ENCODE measurements at regions not wholly inside any gene's neighbourhood (a gene's known extent, or its start where the extent isn't known, plus 50 kb on each side); places are given as distances from the start of the nearest gene placed in this dataset.

DNA sequence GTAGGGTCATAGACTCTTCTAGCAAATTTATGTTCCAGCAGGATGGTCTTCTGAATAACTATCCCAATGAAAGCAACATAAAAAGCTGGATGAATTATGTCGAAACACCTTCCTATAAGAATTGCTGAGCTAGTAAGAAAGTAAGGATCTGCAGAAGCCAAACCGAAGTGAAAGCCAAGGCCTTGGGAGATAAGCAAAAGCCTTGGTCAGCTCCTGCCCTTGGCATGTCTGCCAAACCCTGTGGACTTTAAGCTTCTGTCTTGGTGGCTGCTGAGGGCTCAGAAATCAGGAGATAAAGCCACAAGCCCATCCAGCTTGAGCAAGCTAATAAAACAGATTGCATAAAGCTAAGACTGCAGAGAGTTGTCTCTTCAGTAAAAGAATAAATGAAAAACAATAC, 81.2 kb upstream of the KCND3 start:
- Histone ChIP-seq H2AFZ (ENCODE audit: low read length) (no peak overlapping the region), H3K36me3 (ENCODE audit: control insufficient read depth, insufficient read depth, low read length) (no peaks in the 10 kb centered on the region), H3K4me2 (ENCODE audit: extremely low read depth, insufficient read depth, low read length) (no peak overlapping the region), H3K9me3 (ENCODE audit: control insufficient read depth, insufficient read depth, low read depth, low read length) (no peaks in the 10 kb centered on the region), H3K27ac (ENCODE audit: insufficient read depth, low read length) (no peak overlapping the region), H3K9ac (ENCODE audit: insufficient read depth, low read length) (no peak overlapping the region), H3K4me3 (replicated peaks in 1 of 4; ENCODE audit: control extremely low read depth in 1 of 4, insufficient read depth in 1 of 4, low read depth in 3 of 4, low read length in 4 of 4) (no peak overlapping the region), H3K79me2 (ENCODE audit: control insufficient read depth, insufficient read depth, low read length) (no peaks in the 10 kb centered on the region), H3K4me1 (ENCODE audit: control insufficient read depth, extremely low read depth, insufficient read depth, low read length) (no peaks in the 10 kb centered on the region), H3K27me3 (ENCODE audit: control insufficient read depth, insufficient read depth, low read length) (no peaks in the 10 kb centered on the region), H4K20me1 (ENCODE audit: control insufficient read depth, extremely low read depth, insufficient read depth, low read length) (no peaks in the 10 kb centered on the region)
- DNase-seq (ENCODE audit: low read depth in 2 of 2), result no peak
- no peak for TF ChIP-seq EZH2 (IDR thresholded peaks at IDR 0.05; ENCODE audit: low read length, missing control alignments)
- TF ChIP-seq, protein P1, sequence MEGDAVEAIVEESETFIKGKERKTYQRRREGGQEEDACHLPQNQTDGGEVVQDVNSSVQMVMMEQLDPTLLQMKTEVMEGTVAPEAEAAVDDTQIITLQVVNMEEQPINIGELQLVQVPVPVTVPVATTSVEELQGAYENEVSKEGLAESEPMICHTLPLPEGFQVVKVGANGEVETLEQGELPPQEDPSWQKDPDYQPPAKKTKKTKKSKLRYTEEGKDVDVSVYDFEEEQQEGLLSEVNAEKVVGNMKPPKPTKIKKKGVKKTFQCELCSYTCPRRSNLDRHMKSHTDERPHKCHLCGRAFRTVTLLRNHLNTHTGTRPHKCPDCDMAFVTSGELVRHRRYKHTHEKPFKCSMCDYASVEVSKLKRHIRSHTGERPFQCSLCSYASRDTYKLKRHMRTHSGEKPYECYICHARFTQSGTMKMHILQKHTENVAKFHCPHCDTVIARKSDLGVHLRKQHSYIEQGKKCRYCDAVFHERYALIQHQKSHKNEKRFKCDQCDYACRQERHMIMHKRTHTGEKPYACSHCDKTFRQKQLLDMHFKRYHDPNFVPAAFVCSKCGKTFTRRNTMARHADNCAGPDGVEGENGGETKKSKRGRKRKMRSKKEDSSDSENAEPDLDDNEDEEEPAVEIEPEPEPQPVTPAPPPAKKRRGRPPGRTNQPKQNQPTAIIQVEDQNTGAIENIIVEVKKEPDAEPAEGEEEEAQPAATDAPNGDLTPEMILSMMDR (conservative IDR thresholded peaks at IDR 0.05 in 1 of 2, IDR thresholded peaks at IDR 0.05 in 1 of 2; ENCODE audit: low read depth in 1 of 2, low read length in 2 of 2), result no peak

DNA sequence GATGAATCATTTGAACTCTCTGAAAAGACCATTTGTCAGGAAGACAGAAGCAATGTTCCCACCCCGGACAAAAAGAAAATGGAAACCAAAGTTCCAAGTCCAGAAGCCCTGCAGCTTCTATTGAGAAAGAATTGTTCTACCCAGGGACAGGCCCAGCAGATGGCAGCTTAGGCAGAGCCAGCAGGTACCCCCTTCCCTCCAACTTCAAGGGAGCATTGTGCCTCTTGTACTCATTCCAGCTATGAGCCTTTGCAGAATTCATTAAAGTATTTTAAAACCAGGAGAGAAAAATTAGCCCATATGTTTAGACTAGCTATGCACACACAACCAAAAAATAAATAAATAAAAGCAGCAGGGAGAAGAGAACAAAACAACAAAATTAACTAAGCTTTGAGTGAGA, 85.2 kb upstream of the KCND3 start:
- TF ChIP-seq, protein P1 (conservative IDR thresholded peaks at IDR 0.05 in 1 of 2, IDR thresholded peaks at IDR 0.05 in 1 of 2; ENCODE audit: low read depth in 1 of 2, low read length in 2 of 2), result no peak
- no peak for TF ChIP-seq EZH2 (IDR thresholded peaks at IDR 0.05; ENCODE audit: low read length, missing control alignments)
- no peak for DNase-seq (ENCODE audit: low read depth in 2 of 2)
- Histone ChIP-seq H4K20me1 (ENCODE audit: control insufficient read depth, extremely low read depth, insufficient read depth, low read length) (no peaks in the 10 kb centered on the region), H3K27me3 (ENCODE audit: control insufficient read depth, insufficient read depth, low read length) (no peaks in the 10 kb centered on the region), H3K4me3 (replicated peaks in 1 of 4; ENCODE audit: control extremely low read depth in 1 of 4, insufficient read depth in 1 of 4, low read depth in 3 of 4, low read length in 4 of 4) (no peak overlapping the region), H3K27ac (ENCODE audit: insufficient read depth, low read length) (no peak overlapping the region), H3K9ac (ENCODE audit: insufficient read depth, low read length) (no peak overlapping the region), H2AFZ (ENCODE audit: low read length) (no peak overlapping the region), H3K36me3 (ENCODE audit: control insufficient read depth, insufficient read depth, low read length) (no peaks in the 10 kb centered on the region), H3K9me3 (ENCODE audit: control insufficient read depth, insufficient read depth, low read depth, low read length) (no peaks in the 10 kb centered on the region), H3K79me2 (ENCODE audit: control insufficient read depth, insufficient read depth, low read length) (no peaks in the 10 kb centered on the region), H3K4me1 (ENCODE audit: control insufficient read depth, extremely low read depth, insufficient read depth, low read length) (no peaks in the 10 kb centered on the region), H3K4me2 (ENCODE audit: extremely low read depth, insufficient read depth, low read length) (no peak overlapping the region)

DNA sequence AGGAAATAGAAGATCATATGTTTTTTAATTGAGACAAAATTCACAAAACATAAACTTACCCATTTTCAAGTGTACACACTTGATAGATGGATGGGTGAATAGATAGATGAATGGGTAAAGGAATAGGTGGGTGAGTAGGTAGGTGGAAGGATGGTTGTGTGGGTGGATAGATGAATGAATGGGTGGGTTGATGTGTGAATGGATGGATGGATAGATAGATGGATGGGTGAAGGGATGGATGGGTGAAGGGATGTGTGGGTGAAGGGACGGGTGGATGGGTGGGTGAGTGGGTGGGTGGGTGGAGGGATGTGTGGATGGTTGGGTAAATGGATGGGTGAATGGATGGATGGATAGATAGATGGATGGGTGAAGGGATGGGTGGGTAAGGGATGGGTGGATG, 86.1 kb upstream of the KCND3 start:
- H3K36me3 ChIP-seq (ENCODE audit: control insufficient read depth, insufficient read depth, low read length), result no peaks in the 10 kb centered on the region
- no peaks in the 10 kb centered on the region for H3K27me3 ChIP-seq (ENCODE audit: control insufficient read depth, insufficient read depth, low read length)
- H3K4me2 ChIP-seq (ENCODE audit: extremely low read depth, insufficient read depth, low read length), result no peak overlapping the region
- no peak overlapping the region for H3K4me3 ChIP-seq (replicated peaks in 1 of 4; ENCODE audit: control extremely low read depth in 1 of 4, insufficient read depth in 1 of 4, low read depth in 3 of 4, low read length in 4 of 4)
- no peak overlapping the region for H3K9ac ChIP-seq (ENCODE audit: insufficient read depth, low read length)
- no peak for DNase-seq (ENCODE audit: low read depth in 2 of 2)
- H4K20me1 ChIP-seq (ENCODE audit: control insufficient read depth, extremely low read depth, insufficient read depth, low read length), result no peaks in the 10 kb centered on the region
- H3K9me3 ChIP-seq (ENCODE audit: control insufficient read depth, insufficient read depth, low read depth, low read length), result no peaks in the 10 kb centered on the region
- H3K27ac ChIP-seq (ENCODE audit: insufficient read depth, low read length), result no peak overlapping the region
- no peaks in the 10 kb centered on the region for H3K79me2 ChIP-seq (ENCODE audit: control insufficient read depth, insufficient read depth, low read length)
- no peak overlapping the region for H2AFZ ChIP-seq (ENCODE audit: low read length)
- H3K4me1 ChIP-seq (ENCODE audit: control insufficient read depth, extremely low read depth, insufficient read depth, low read length), result no peaks in the 10 kb centered on the region
- TF ChIP-seq EZH2 (IDR thresholded peaks at IDR 0.05; ENCODE audit: low read length, missing control alignments), result no peak
- TF ChIP-seq, protein P1 (conservative IDR thresholded peaks at IDR 0.05 in 1 of 2, IDR thresholded peaks at IDR 0.05 in 1 of 2; ENCODE audit: low read depth in 1 of 2, low read length in 2 of 2), result no peak

Measured in fibroblast of lung (primary cell).